Gastroesophageal sphincter (tissue), 3 donors: ENCODE measurements at regions not wholly inside any gene's neighbourhood (a gene's known extent, or its start where the extent isn't known, plus 50 kb on each side); places are given as distances from the start of the nearest gene placed in this dataset.

ENCODE experiments used
- EP300 ChIP-seq: sonication (generic); formaldehyde crosslinking; IDR thresholded peaks from one replicate; pipeline ENCODE4 v1.6.1; 2017; ENCODE audit warnings: antibody characterized with exemption, mild to moderate bottlenecking
- POLR2A ChIP-seq, 2 donors: fragments of 450-650 bp; IDR thresholded peaks; one replicate each; pipeline ENCODE4 v1.6.1; 2017; ENCODE audit warnings: antibody characterized with exemption in 2 of 2, mild to moderate bottlenecking in 2 of 2, moderate library complexity in 1 of 2
- POLR2AphosphoS5 ChIP-seq: sonication (generic); formaldehyde crosslinking; IDR thresholded peaks from one replicate; pipeline ENCODE4 v1.6.1; 2017; ENCODE audit warnings: antibody characterized with exemption
- TF ChIP-seq, protein P1 (sequence below), 4 experiments: fragments of 200-600 bp in 2 of 4; fragments of 450-650 bp in 2 of 4; sonication (generic) in 1 of 4; IDR thresholded peaks; one replicate each; pipeline ENCODE4 v1.5.1; 2017 to 2019; ENCODE audit warnings: antibody characterized with exemption in 4 of 4, mild to moderate bottlenecking in 2 of 4, moderate library complexity in 2 of 4

DNA sequence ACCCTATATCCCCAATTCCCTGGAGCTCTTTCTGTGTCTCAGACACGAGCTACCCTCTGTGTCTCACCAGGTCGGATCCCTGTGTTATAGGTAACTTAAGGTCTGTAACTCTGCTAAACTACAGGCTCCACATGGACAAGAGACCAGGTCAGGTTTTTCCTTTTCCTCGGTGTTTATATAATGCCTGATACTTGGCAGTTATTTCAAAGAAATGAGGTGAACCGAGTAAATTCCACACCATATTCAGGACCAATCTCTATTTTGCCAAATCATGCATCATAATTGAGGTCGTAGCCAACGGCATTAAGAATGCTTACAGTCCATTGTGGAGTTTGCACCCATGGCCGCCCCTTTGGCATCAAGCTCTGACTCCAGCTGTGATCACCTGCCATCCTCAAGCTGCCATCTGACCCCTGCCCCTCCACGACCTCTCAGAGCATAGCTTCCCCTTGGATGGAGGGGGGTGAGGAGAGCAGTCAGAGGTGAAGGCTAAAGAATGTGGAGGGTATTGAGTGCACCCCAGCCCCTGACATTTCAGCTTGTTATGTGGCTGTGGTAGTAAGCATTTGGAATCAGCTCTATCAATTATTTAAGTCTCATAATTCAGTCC is 434.7 kb upstream of the RBFOX1 start:
- TF ChIP-seq, protein P1, sequence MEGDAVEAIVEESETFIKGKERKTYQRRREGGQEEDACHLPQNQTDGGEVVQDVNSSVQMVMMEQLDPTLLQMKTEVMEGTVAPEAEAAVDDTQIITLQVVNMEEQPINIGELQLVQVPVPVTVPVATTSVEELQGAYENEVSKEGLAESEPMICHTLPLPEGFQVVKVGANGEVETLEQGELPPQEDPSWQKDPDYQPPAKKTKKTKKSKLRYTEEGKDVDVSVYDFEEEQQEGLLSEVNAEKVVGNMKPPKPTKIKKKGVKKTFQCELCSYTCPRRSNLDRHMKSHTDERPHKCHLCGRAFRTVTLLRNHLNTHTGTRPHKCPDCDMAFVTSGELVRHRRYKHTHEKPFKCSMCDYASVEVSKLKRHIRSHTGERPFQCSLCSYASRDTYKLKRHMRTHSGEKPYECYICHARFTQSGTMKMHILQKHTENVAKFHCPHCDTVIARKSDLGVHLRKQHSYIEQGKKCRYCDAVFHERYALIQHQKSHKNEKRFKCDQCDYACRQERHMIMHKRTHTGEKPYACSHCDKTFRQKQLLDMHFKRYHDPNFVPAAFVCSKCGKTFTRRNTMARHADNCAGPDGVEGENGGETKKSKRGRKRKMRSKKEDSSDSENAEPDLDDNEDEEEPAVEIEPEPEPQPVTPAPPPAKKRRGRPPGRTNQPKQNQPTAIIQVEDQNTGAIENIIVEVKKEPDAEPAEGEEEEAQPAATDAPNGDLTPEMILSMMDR (IDR thresholded peaks at IDR 0.05), result no peak
- TF ChIP-seq POLR2A (IDR thresholded peaks at IDR 0.05) (no peak), EP300 (no peak), POLR2AphosphoS5 (no peak)
